KMS-11 (cell line): ENCODE measurements at regions not wholly inside any gene's neighbourhood (a gene's known extent, or its start where the extent isn't known, plus 50 kb on each side); places are given as distances from the start of the nearest gene placed in this dataset.
"Not testable (repeated sequence)": the region's sequence is repeated elsewhere in the genome, so short reads cannot be mapped to it uniquely, and the experiment has no call there.

ENCODE experiments used
- H2AFZ ChIP-seq: fragments of 200-600 bp; sonication (generic); 2 replicates; pipeline ENCODE4 v1.6.1; 2016; ENCODE audit warnings: antibody characterized with exemption, mixed run types, low read depth
- H3K27ac ChIP-seq: fragments of 200-600 bp; sonication (generic); 2 replicates; pipeline ENCODE4 v1.6.1; 2016; ENCODE audit warnings: mild to moderate bottlenecking, mixed run types
- H3K27me3 ChIP-seq: fragments of 200-600 bp; sonication (generic); 2 replicates; pipeline ENCODE4 v1.6.1; 2017; ENCODE audit warnings: mild to moderate bottlenecking, low read depth, mixed run types, moderate library complexity; ENCODE audit not compliant: insufficient read depth
- H3K36me3 ChIP-seq: fragments of 200-600 bp; sonication (generic); 2 replicates; pipeline ENCODE4 v1.6.1; 2017; ENCODE audit warnings: mild to moderate bottlenecking, mixed run types; ENCODE audit not compliant: insufficient read depth
- H3K4me1 ChIP-seq: fragments of 200-600 bp; sonication (generic); 2 replicates; pipeline ENCODE4 v1.6.1; 2016; ENCODE audit warnings: mild to moderate bottlenecking, low read depth, mixed run types; ENCODE audit not compliant: poor library complexity, severe bottlenecking
- H3K4me2 ChIP-seq: fragments of 200-600 bp; sonication (generic); 2 replicates; pipeline ENCODE4 v1.7.0; 2016; ENCODE audit warnings: mild to moderate bottlenecking, mixed run types
- H3K4me3 ChIP-seq: fragments of 200-600 bp; sonication (generic); IDR thresholded peaks from 2 replicates; pipeline ENCODE4 v1.6.1; 2017; ENCODE audit warnings: low read depth, low read length, mixed read lengths; ENCODE audit not compliant: insufficient read depth
- H3K79me2 ChIP-seq: fragments of 200-600 bp; sonication (generic); 2 replicates; pipeline ENCODE4 v1.6.1; 2016; ENCODE audit warnings: low read depth, mixed run types; ENCODE audit not compliant: insufficient read depth
- H3K9ac ChIP-seq: fragments of 200-600 bp; sonication (generic); 2 replicates; pipeline ENCODE4 v1.6.1; 2016; ENCODE audit warnings: mild to moderate bottlenecking, mixed run types
- H4K20me1 ChIP-seq: fragments of 200-600 bp; sonication (generic); 2 replicates; pipeline ENCODE4 v1.6.1; 2016; ENCODE audit warnings: mild to moderate bottlenecking, mixed run types; ENCODE audit not compliant: insufficient read depth
- CTCF ChIP-seq: fragments of 200-600 bp; sonication (generic); conservative IDR thresholded peaks from 2 replicates; pipeline ENCODE4 v1.6.1; 2017; ENCODE audit warnings: low read depth, mild to moderate bottlenecking, antibody characterized with exemption, low read length, moderate library complexity, mixed read lengths

GRCh38 chr12:127810041-127810440 is 456.9 kb upstream of the TMEM132C start:
- Histone ChIP-seq H3K36me3 (no peaks in the 10 kb centered on the region), H3K79me2 (no peaks in the 10 kb centered on the region), H2AFZ (no peak overlapping the region), H4K20me1 (no peaks in the 10 kb centered on the region), H3K27me3 (no peaks in the 10 kb centered on the region), H3K4me2 (no peak overlapping the region), H3K27ac (no peak overlapping the region), H3K4me1 (no peaks in the 10 kb centered on the region), H3K9ac (no peak overlapping the region), H3K4me3 (no peak overlapping the region)
- no peak for TF ChIP-seq CTCF

GRCh38 chr12:127810459-127810858 is 456.5 kb upstream of the TMEM132C start:
- not testable (repeated sequence) for H2AFZ ChIP-seq, H3K79me2 ChIP-seq, H4K20me1 ChIP-seq, H3K9ac ChIP-seq, H3K27ac ChIP-seq, H3K27me3 ChIP-seq, H3K4me3 ChIP-seq, H3K4me1 ChIP-seq, H3K36me3 ChIP-seq, H3K4me2 ChIP-seq

- Histone ChIP-seq H4K20me1 (no peaks in the 10 kb centered on the region), H3K4me2 (no peak overlapping the region)
Observed at GRCh38 chr12:127811988-127812387, 455.0 kb upstream of the TMEM132C start.

GRCh38 chr12:127813147-127813546 is 453.8 kb upstream of the TMEM132C start:
- H2AFZ ChIP-seq = no peak overlapping the region
- no peaks in the 10 kb centered on the region for H3K27me3 ChIP-seq
- no peaks in the 10 kb centered on the region for H3K4me1 ChIP-seq
- no peak overlapping the region for H3K4me3 ChIP-seq
- H3K27ac ChIP-seq = no peak overlapping the region
- H4K20me1 ChIP-seq = no peaks in the 10 kb centered on the region
- H3K36me3 ChIP-seq = no peaks in the 10 kb centered on the region
- no peak overlapping the region for H3K4me2 ChIP-seq
- H3K9ac ChIP-seq = no peak overlapping the region
- no peaks in the 10 kb centered on the region for H3K79me2 ChIP-seq
- TF ChIP-seq CTCF = no peak

More at GRCh38 chr12:127811988-127812387, 455.0 kb upstream of the TMEM132C start:
- H3K9ac ChIP-seq = no peak overlapping the region
- H3K4me1 ChIP-seq = no peaks in the 10 kb centered on the region
- no peak overlapping the region for H3K27ac ChIP-seq
- TF ChIP-seq CTCF = no peak
- no peaks in the 10 kb centered on the region for H3K79me2 ChIP-seq
- no peak overlapping the region for H2AFZ ChIP-seq
- no peaks in the 10 kb centered on the region for H3K36me3 ChIP-seq
- no peaks in the 10 kb centered on the region for H3K27me3 ChIP-seq
- H3K4me3 ChIP-seq = no peak overlapping the region

- Histone ChIP-seq H2AFZ (no peak overlapping the region), H3K4me3 (no peak overlapping the region), H3K4me2 (no peak overlapping the region), H3K36me3 (no peaks in the 10 kb centered on the region), H3K4me1 (no peaks in the 10 kb centered on the region), H3K79me2 (no peaks in the 10 kb centered on the region), H3K9ac (no peak overlapping the region), H3K27me3 (no peaks in the 10 kb centered on the region), H4K20me1 (no peaks in the 10 kb centered on the region), H3K27ac (no peak overlapping the region)
- TF ChIP-seq CTCF = no peak
Observed at GRCh38 chr12:127819056-127819455, 447.9 kb upstream of the TMEM132C start.
